ENCODE measurements at regions not wholly inside any gene's neighbourhood (a gene's known extent, or its start where the extent isn't known, plus 50 kb on each side); places are given as distances from the start of the nearest gene placed in this dataset.
"Not testable (repeated sequence)": the region's sequence is repeated elsewhere in the genome, so short reads cannot be mapped to it uniquely, and the experiment has no call there.

DNA sequence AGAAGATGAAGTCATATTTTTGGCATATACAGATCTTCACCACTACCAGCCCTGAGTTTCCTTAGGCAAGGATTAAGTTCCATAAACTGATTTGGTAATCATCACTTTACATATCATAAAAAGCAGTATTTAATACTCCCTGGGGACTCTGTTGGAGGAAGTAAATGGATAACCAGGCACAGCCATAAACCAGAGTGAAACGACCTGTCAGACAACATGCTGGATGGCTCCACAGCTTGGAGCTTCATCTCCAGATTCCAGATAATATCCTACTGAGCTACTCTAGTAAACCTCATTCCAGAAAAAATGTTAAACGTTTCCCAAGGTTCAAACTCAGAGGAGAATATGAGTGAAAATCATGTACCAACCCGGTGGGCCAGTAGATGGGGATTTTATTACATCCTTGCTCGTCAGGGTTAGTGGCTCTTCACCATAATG, 109.2 kb downstream of the BASP1 start:
- no peak for TF ChIP-seq CTCF (conservative IDR thresholded peaks at IDR 0.05)
- TF ChIP-seq ZFX (IDR thresholded peaks at IDR 0.05), result no peak
- peak overlapping the region; percentile 63; the same call in 1 of the 2 replicates for H3K27ac ChIP-seq

DNA sequence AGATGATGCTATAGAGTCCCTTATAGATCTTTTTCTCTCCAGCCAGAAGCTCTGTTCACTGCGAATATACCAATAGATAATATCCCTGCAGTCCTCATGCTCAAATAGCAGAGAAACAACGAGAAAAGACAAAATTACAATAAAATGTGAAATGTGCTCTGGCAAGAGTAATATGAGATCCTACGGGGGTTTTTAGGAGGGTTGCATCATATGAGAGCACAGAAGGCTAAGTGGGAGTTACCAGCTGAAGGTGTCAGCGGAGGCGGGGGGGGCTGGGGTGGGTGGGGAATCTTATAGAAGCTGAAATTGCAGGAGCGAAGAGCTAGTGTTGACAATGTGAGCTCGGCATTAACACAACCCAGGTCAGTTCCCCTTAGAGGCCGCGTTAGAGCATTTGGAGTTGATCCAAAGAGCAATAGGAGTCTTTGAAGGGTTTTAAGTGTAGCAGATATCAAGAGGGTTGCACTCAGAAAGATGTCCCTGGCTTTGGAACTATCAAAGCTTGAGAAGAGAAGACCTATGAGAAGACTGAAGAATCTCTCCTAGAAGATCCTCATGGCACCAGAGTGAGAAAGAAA, 109.7 kb downstream of the BASP1 start:
- TF ChIP-seq CTCF (conservative IDR thresholded peaks at IDR 0.05) (no peak), ZFX (IDR thresholded peaks at IDR 0.05) (no peak)
- no peak overlapping the region; the same call in 1 of the 2 replicates for H3K27ac ChIP-seq

GRCh38 chr5:17329571-17329970, 112.1 kb downstream of the BASP1 start:
- no peak for TF ChIP-seq ZFX (IDR thresholded peaks at IDR 0.05)
- TF ChIP-seq CTCF (conservative IDR thresholded peaks at IDR 0.05), result no peak
- no peak overlapping the region for H3K27ac ChIP-seq

DNA sequence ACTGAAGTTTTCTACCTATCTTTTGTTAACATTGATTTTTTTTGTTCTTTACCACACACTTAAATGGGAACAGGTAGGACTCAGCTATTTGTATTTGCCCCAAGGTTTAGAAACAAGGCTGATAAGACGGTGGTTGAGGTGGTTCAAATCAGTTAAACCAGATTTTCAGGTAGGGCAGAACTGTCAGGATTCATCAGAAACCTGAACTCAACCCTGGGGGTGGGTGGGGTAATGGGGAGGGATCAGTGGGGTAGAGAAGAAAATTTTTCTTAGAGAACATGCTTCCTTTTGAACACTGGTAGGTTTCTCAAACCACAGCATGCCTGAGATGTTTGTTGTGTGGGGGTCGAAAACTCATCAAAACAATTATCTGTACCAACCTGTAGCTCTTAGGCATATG, 113.0 kb downstream of the BASP1 start:
- TF ChIP-seq CTCF (conservative IDR thresholded peaks at IDR 0.05) (no peak), ZFX (IDR thresholded peaks at IDR 0.05) (no peak)
- H3K27ac ChIP-seq, result no peak overlapping the region

DNA sequence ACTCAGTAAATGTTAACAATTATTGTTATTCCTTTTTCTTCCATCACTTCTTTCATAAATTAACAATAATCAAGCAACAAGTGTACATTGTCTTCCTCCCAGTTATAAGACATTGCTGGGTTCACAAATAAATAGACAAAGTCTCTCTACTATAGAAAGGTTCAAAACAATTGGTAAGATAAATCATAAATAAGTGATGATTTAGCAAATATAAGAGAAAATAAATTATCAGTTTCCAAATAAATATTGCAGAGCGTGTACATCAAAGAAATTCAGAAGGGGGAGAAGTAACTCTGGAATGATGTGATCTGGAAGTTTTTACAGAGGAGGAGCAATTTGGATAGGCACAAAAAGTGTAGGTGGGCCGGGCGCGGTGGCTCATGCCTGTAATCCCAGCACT, 114.2 kb downstream of the BASP1 start:
- TF ChIP-seq ZFX (IDR thresholded peaks at IDR 0.05), result no peak
- TF ChIP-seq CTCF (conservative IDR thresholded peaks at IDR 0.05), result no peak
- no peak overlapping the region for H3K27ac ChIP-seq

- no peak overlapping the region for H3K27ac ChIP-seq
- TF ChIP-seq CTCF (conservative IDR thresholded peaks at IDR 0.05) (no peak), ZFX (IDR thresholded peaks at IDR 0.05) (no peak)
Measured at GRCh38 chr5:17333755-17334154, 116.3 kb downstream of the BASP1 start.

- TF ChIP-seq ZFX (IDR thresholded peaks at IDR 0.05), result no peak
- TF ChIP-seq CTCF (conservative IDR thresholded peaks at IDR 0.05), result no peak
- H3K27ac ChIP-seq, result no peak overlapping the region
Measured at GRCh38 chr5:17336054-17336453, 118.6 kb downstream of the BASP1 start.

- H3K27ac ChIP-seq, result not testable (repeated sequence)
Measured at GRCh38 chr5:17336723-17337122, 119.3 kb downstream of the BASP1 start.

All from C4-2B (cell line).